NCI-H1105 treated with DMSO at 0.1 percent for 48 hours (cell line): ENCODE measurements at regions not wholly inside any gene's neighbourhood (a gene's known extent, or its start where the extent isn't known, plus 50 kb on each side); places are given as distances from the start of the nearest gene placed in this dataset.

Experiments
- DNase-seq: peaks from one replicate; lab custom pipeline; 2025; lab: John Stamatoyannopoulos, UW

GRCh38 chr14:65250162-65250495 is 147.8 kb upstream of the MAX start:
- no peak for DNase-seq

- no peak for DNase-seq
These were observed 148.9 kb upstream of the MAX start for GRCh38 chr14:65251213-65251612.

- no peak for DNase-seq
These were observed 150.4 kb upstream of the MAX start for GRCh38 chr14:65252482-65253255.

- no peak for DNase-seq
These were observed 152.8 kb upstream of the MAX start for GRCh38 chr14:65255029-65255545.

GRCh38 chr14:65255583-65256461 is 153.5 kb upstream of the MAX start:
- peak; percentile 70 for DNase-seq

- DNase-seq, result no peak
These were observed 154.4 kb upstream of the MAX start for GRCh38 chr14:65256714-65257113.

- no peak for DNase-seq
These were observed 155.1 kb upstream of the FUT8 start for GRCh38 chr14:65257425-65257824.

- no peak for DNase-seq
These were observed 154.1 kb upstream of the FUT8 start for GRCh38 chr14:65258391-65258790.

- no peak for DNase-seq
These were observed 153.5 kb upstream of the FUT8 start for GRCh38 chr14:65259000-65259399.

GRCh38 chr14:65260786-65261185 is 151.7 kb upstream of the FUT8 start:
- no peak for DNase-seq

- no peak for DNase-seq
These were observed 151.1 kb upstream of the FUT8 start for GRCh38 chr14:65261425-65261920.

- DNase-seq, result no peak
These were observed 150.6 kb upstream of the FUT8 start for GRCh38 chr14:65261946-65262345.

- no peak for DNase-seq
These were observed 149.2 kb upstream of the FUT8 start for GRCh38 chr14:65263177-65263788.

GRCh38 chr14:65267856-65268255 is 144.7 kb upstream of the FUT8 start:
- no peak for DNase-seq

GRCh38 chr14:65268594-65268993 is 143.9 kb upstream of the FUT8 start:
- DNase-seq, result no peak

- no peak for DNase-seq
These were observed 142.8 kb upstream of the FUT8 start for GRCh38 chr14:65269732-65270131.

- no peak for DNase-seq
These were observed 135.5 kb upstream of the FUT8 start for GRCh38 chr14:65277027-65277426.

- no peak for DNase-seq
These were observed 134.8 kb upstream of the FUT8 start for GRCh38 chr14:65277580-65278270.

GRCh38 chr14:65278589-65278988 is 133.9 kb upstream of the FUT8 start:
- DNase-seq, result no peak

GRCh38 chr14:65279510-65279909 is 133.0 kb upstream of the FUT8 start:
- no peak for DNase-seq

GRCh38 chr14:65279958-65280357 is 132.6 kb upstream of the FUT8 start:
- DNase-seq, result no peak

GRCh38 chr14:65280653-65281052 is 131.9 kb upstream of the FUT8 start:
- DNase-seq, result no peak
